HepG2 (cell line): ENCODE measurements at regions not wholly inside any gene's neighbourhood (a gene's known extent, or its start where the extent isn't known, plus 50 kb on each side); places are given as distances from the start of the nearest gene placed in this dataset.

ENCODE experiments used
- ATAC-seq: fragments of 200-7000 bp; cut with Tn5 transposase; 3 replicates; pipeline ENCODE4 v1.9.1; 2020; ENCODE audit warnings: mild to moderate bottlenecking, moderate library complexity
- BruUV-seq: library from RNA; stranded (reverse); fragments of 400-500 nt; replicated peaks from 2 replicates; lab custom pipeline; 2021; lab: Mats Ljungman, UMichigan
- CTCF ChIA-PET: fragments of 300-600 bp; formaldehyde crosslinking; extraction: SDS; loops from one replicate; lab custom pipeline; 2021; ENCODE audit warnings: low total read pairs, inconsistent platforms, low intra/inter-chr PET ratio; lab: Yijun Ruan, JAX
- POLR2A ChIA-PET: fragments of 350-600 bp; sonication (Branson Sonifier 250); formaldehyde crosslinking; loops from one replicate; lab custom pipeline; 2020; ENCODE audit warnings: antibody characterized with exemption, inconsistent platforms; lab: Yijun Ruan, JAX
- DNase-seq: peaks from one replicate; pipeline ENCODE4 v3.0.0-alpha.2; 2015; ENCODE audit warnings: low spot score
- FAIRE-seq: peaks from 3 replicates; lab custom pipeline; 2011; peaks lifted over from hg19 to GRCh38; lab: Jason Lieb, UNC
- H2AFZ ChIP-seq: one replicate; pipeline ENCODE4 v1.6.1; 2011; ENCODE audit warnings: low read length, inconsistent platforms
- H3K27ac ChIP-seq: fragments of 300-600 bp; 3 replicates; pipeline ENCODE4 v1.8.0; 2011; ENCODE audit warnings: mixed run types, mild to moderate bottlenecking, mixed read lengths, low read length, inconsistent platforms; ENCODE audit not compliant: insufficient read depth; ENCODE audit errors: extremely low read length
- H3K27me3 ChIP-seq, 2 experiments: fragments of 200-600 bp in 1 of 2; 2 replicates in 1 of 2; 3 replicates in 1 of 2; pipeline versions ENCODE4 v1.6.0 to v1.8.0; 2011; ENCODE audit warnings: low read length in 2 of 2, mild to moderate bottlenecking in 2 of 2, moderate library complexity in 2 of 2, inconsistent platforms in 1 of 2; ENCODE audit not compliant: insufficient read depth in 2 of 2, control insufficient read depth in 1 of 2
- H3K36me3 ChIP-seq, 2 experiments: fragments of 200-600 bp in 1 of 2; replicated peaks in 1 of 2; 2 replicates in 1 of 2; 3 replicates in 1 of 2; pipeline versions ENCODE4 v1.5.1 to v1.8.0; 2011; ENCODE audit warnings: low read length in 2 of 2, inconsistent platforms in 1 of 2; ENCODE audit not compliant: insufficient read depth in 2 of 2, control insufficient read depth in 1 of 2
- H3K4me1 ChIP-seq: 2 replicates; pipeline ENCODE4 v1.5.1; 2012; ENCODE audit warnings: low read length, inconsistent platforms; ENCODE audit not compliant: insufficient read depth
- H3K4me2 ChIP-seq: 2 replicates; pipeline ENCODE4 v1.6.0; 2011; ENCODE audit warnings: low read depth, low read length, inconsistent platforms
- H3K4me3 ChIP-seq, 3 experiments: fragments of 200-600 bp in 1 of 3; sonication (generic), shearing (Covaris generic) in 1 of 3; replicated peaks in 1 of 3; 2 replicates each; pipeline ENCODE4 v1.5.1; 2011 to 2016; ENCODE audit warnings: low read length in 3 of 3, inconsistent platforms in 2 of 3, low read depth in 2 of 3, mild to moderate bottlenecking in 2 of 3, control low read depth in 1 of 3, mixed read lengths in 1 of 3; ENCODE audit not compliant: insufficient read depth in 1 of 3
- H3K79me2 ChIP-seq: one replicate; pipeline ENCODE4 v1.6.1; 2011; ENCODE audit warnings: low read length, inconsistent platforms; ENCODE audit not compliant: insufficient read depth
- H3K9ac ChIP-seq: 2 replicates; pipeline ENCODE4 v1.6.0; 2011; ENCODE audit warnings: mild to moderate bottlenecking, low read depth, low read length, inconsistent platforms; ENCODE audit not compliant: insufficient read depth
- H3K9me3 ChIP-seq: 2 replicates; pipeline ENCODE4 v1.5.1; 2012; ENCODE audit warnings: mild to moderate bottlenecking, low read length
- H4K20me1 ChIP-seq: 2 replicates; pipeline ENCODE4 v1.6.0; 2011; ENCODE audit warnings: inconsistent platforms, mild to moderate bottlenecking, low read length, moderate library complexity; ENCODE audit not compliant: insufficient read depth
- NRL ChIP-seq: sonication (generic); formaldehyde crosslinking; IDR thresholded peaks from 2 replicates; pipeline ENCODE4 v1.5.0; 2020; ENCODE audit warnings: missing genetic modification reagents, mild to moderate bottlenecking, moderate library complexity, borderline replicate concordance
- SP140L ChIP-seq: sonication (generic); formaldehyde crosslinking; IDR thresholded peaks from 2 replicates; pipeline ENCODE4 v1.4.0; 2020; ENCODE audit warnings: missing genetic modification reagents, borderline replicate concordance
- TBX2 ChIP-seq: sonication (generic); formaldehyde crosslinking; IDR thresholded peaks from 2 replicates; pipeline ENCODE4 v1.5.0; 2020; ENCODE audit warnings: missing genetic modification reagents, mild to moderate bottlenecking, borderline replicate concordance
- TOE1 ChIP-seq: sonication (generic); formaldehyde crosslinking; IDR thresholded peaks from 2 replicates; pipeline ENCODE4 v1.4.0; 2020; ENCODE audit warnings: mild to moderate bottlenecking, missing genetic modification reagents
- ZBTB7A ChIP-seq: sonication (generic); formaldehyde crosslinking; IDR thresholded peaks from 2 replicates; pipeline ENCODE4 v1.8.0; 2022; ENCODE audit warnings: mild to moderate bottlenecking, missing genetic modification reagents
- ZFP82 ChIP-seq: sonication (generic); formaldehyde crosslinking; IDR thresholded peaks from 2 replicates; pipeline ENCODE4 v1.5.1; 2020; ENCODE audit warnings: mild to moderate bottlenecking, missing genetic modification reagents, borderline replicate concordance
- ZNF136 ChIP-seq: sonication (generic); formaldehyde crosslinking; IDR thresholded peaks from 2 replicates; pipeline ENCODE4 v1.8.1; 2022; ENCODE audit warnings: low read depth, mild to moderate bottlenecking, moderate library complexity, missing genetic modification reagents
- ZNF296 ChIP-seq: sonication (generic); formaldehyde crosslinking; conservative IDR thresholded peaks from 2 replicates; pipeline ENCODE4 v1.5.0; 2020; ENCODE audit warnings: mild to moderate bottlenecking, missing genetic modification reagents
- ZNF354B ChIP-seq: sonication (generic); formaldehyde crosslinking; IDR thresholded peaks from 2 replicates; pipeline ENCODE4 v1.8.0; 2022; ENCODE audit warnings: mild to moderate bottlenecking, missing genetic modification reagents
- ZNF672 ChIP-seq: sonication (generic); formaldehyde crosslinking; IDR thresholded peaks from 2 replicates; pipeline ENCODE4 v1.8.1; 2022; ENCODE audit warnings: missing genetic modification reagents
- WGBS: methylation state at CpG from one replicate; pipeline ENCODE4 v1.1.6; 2017; ENCODE audit warnings: low lambda C conversion rate; 5-methylcytosine and 5-hydroxymethylcytosine counted together
- in situ Hi-C: cut with HindIII; loops from 2 replicates; pipeline ENCODE4 v1.10.0; 2017; ENCODE audit warnings: low pct_unique_long_range_greater_than_20kb; ENCODE audit not compliant: extremely low pct_ligation_motif_present
- intact Hi-C: fragments of 100-400 bp; cut with micrococcal nuclease; formaldehyde crosslinking; loops from one replicate; pipeline ENCODE4 v1.10.0; 2022; ENCODE audit not compliant: unreplicated experiment
- TF ChIP-seq, protein P1 (sequence below): sonication (generic); formaldehyde crosslinking; IDR thresholded peaks from 2 replicates; pipeline ENCODE4 v1.4.0; 2020; ENCODE audit warnings: mild to moderate bottlenecking, missing genetic modification reagents, borderline replicate concordance

DNA sequence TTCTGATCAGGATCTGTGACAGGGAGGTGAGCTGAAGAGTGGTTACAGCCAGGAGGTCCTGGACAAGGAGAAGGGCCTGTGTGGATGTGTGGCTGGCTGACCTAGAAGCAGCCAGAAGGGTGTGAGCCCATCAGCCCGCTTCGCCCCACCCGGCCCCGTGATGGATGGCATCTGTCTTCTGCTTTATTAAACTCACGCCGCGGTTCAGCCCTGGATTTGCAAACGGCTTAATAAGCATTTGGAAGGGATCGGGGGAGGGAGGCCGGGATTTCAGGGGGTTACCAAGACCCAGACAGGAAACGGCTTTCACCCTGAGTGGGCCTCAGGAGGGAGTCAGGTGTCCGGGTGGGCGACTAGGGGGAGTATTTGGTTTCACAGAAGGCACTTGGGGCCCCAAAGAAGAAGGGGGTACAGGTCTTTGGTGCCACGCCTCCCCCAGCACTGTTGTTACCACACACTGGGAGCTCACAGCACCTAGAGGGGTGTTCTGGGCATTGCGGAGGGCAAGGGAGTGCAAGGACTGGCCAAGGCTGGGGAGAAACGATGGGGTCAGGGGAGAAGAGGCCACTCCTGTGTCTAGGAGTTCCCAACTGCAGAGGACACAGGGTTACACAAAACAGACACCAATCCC, 53.8 kb upstream of the FOXP4 start:
- no peak for DNase-seq
- Histone ChIP-seq H3K79me2 (no peaks in the 10 kb centered on the region), H4K20me1 (no peaks in the 10 kb centered on the region), H3K36me3 (no peaks in the 10 kb centered on the region), H3K4me3 (no peak overlapping the region), H3K9me3 (no peaks in the 10 kb centered on the region), H3K27ac (no peak overlapping the region), H3K4me2 (no peak overlapping the region), H3K27me3 (peaks cover 5 to 27% of the 10 kb centered on the region in 2 experiments; a peak in 4 of 5 replicates), H2AFZ (no peak overlapping the region), H3K4me1 (peaks cover 69% of the 10 kb centered on the region), H3K9ac (no peak overlapping the region)
- no peak for FAIRE-seq
- peak; percentile 22; the same call in 2 of the 3 replicates for ATAC-seq
- POLR2A ChIA-PET: interaction anchor here (1.0 to 1.6 kb wide), 2 partner anchors 26 to 28 kb away, joined by 3 read pairs; no protein-coding TSS in a partner anchor
- intact Hi-C loops (no loop called here), in situ Hi-C loops (no loop called here)
- no peak for TF ChIP-seq ZNF354B
- peak; percentile 51; the same call in 1 of the 2 replicates for TF ChIP-seq NRL (CRISPR knock-in tag)
- CTCF ChIA-PET: no interaction called here
- WGBS: 57% methylated on average over 16 of the region's 16 CpGs
- BruUV-seq: no TSS peak

DNA sequence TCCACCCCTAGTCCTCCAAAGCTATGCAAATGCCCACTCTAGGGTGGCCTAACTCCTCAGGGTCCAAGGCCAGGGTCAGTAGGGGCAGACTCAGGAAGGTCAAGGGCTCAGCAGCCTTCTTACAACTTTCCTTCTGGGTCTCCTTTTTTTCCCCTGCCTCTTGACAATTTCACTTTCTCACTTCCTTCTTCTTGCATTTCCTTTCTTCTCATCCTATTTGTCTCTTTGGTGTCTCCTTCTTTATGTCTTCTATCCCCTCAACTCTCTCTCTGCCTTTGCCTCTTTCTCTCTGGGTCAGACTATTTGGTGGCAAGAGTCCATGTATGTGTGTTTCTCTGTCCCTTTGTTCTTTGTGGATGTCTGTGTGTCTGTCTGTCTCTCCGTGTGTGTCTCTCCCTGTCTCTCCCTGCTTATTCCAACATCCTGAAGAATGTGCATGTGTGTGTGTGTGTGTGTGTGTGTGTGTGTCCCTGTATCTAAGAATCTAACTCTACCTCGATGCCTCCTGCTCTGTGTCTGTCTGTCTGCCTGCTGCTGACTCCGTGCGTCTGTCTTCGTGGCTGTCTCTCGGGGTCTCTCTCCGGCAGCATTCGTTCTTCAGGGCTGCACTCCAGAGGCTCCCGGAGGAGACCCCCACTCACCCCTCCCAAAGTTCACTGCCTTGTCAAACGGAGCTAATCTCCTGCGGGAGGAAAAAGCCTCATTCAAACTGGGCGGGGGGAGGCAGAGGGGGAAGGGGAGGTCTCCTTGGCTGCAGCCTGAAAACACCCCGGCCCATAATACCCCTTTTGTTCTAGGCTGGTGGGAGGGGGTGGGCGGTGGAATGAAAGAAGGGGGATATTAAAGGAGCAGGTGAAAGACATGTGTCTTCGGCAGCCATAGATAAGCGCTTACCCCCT, 51.7 kb upstream of the FOXP4 start:
- DNase-seq: no peak
- ChIA-PET CTCF (no interaction called here), POLR2A (interaction anchor here (0.6 to 1.5 kb wide), 4 partner anchors 22 to 54 kb away, joined by 3 to 6 read pairs (median 4); no protein-coding TSS in a partner anchor)
- intact Hi-C loops: no loop called here
- WGBS: 13% methylated on average over 16 of the region's 16 CpGs
- no peak for FAIRE-seq
- Histone ChIP-seq H3K4me1 (peaks cover 69% of the 10 kb centered on the region), H3K4me3 (peak overlapping the region in 2 of 3 experiments; percentile 29 to 45; a peak in 3 of 6 replicates), H3K4me2 (peak overlapping the region; percentile 60), H3K79me2 (no peaks in the 10 kb centered on the region), H3K36me3 (no peaks in the 10 kb centered on the region), H3K27me3 (peaks cover 3 to 8% of the 10 kb centered on the region in 2 experiments; a peak in 3 of 5 replicates), H3K9me3 (no peaks in the 10 kb centered on the region), H4K20me1 (no peaks in the 10 kb centered on the region), H3K27ac (no peak overlapping the region), H2AFZ (no peak overlapping the region), H3K9ac (no peak overlapping the region)
- in situ Hi-C loops: no loop called here
- no peak for ATAC-seq
- no TSS peak for BruUV-seq
- TF ChIP-seq ZNF296 (no peak), TBX2 (CRISPR knock-in tag) (0 out of 2 replicates have a peak, but pooled peaks have one; percentile 37), SP140L (no peak), ZBTB7A (CRISPR knock-in tag) (peak; percentile 43; the same call in 1 of the 2 replicates), ZNF672 (CRISPR knock-in tag) (no peak), TOE1 (CRISPR knock-in tag) (no peak), ZNF136 (CRISPR knock-in tag) (no peak), ZFP82 (CRISPR knock-in tag) (no peak)
- TF ChIP-seq, protein P1, sequence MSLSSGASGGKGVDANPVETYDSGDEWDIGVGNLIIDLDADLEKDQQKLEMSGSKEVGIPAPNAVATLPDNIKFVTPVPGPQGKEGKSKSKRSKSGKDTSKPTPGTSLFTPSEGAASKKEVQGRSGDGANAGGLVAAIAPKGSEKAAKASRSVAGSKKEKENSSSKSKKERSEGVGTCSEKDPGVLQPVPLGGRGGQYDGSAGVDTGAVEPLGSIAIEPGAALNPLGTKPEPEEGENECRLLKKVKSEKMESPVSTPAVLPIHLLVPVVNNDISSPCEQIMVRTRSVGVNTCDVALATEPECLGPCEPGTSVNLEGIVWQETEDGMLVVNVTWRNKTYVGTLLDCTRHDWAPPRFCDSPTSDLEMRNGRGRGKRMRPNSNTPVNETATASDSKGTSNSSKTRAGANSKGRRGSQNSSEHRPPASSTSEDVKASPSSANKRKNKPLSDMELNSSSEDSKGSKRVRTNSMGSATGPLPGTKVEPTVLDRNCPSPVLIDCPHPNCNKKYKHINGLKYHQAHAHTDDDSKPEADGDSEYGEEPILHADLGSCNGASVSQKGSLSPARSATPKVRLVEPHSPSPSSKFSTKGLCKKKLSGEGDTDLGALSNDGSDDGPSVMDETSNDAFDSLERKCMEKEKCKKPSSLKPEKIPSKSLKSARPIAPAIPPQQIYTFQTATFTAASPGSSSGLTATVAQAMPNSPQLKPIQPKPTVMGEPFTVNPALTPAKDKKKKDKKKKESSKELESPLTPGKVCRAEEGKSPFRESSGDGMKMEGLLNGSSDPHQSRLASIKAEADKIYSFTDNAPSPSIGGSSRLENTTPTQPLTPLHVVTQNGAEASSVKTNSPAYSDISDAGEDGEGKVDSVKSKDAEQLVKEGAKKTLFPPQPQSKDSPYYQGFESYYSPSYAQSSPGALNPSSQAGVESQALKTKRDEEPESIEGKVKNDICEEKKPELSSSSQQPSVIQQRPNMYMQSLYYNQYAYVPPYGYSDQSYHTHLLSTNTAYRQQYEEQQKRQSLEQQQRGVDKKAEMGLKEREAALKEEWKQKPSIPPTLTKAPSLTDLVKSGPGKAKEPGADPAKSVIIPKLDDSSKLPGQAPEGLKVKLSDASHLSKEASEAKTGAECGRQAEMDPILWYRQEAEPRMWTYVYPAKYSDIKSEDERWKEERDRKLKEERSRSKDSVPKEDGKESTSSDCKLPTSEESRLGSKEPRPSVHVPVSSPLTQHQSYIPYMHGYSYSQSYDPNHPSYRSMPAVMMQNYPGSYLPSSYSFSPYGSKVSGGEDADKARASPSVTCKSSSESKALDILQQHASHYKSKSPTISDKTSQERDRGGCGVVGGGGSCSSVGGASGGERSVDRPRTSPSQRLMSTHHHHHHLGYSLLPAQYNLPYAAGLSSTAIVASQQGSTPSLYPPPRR (CRISPR knock-in tag): no peak
